ENCODE measurements at regions not wholly inside any gene's neighbourhood (a gene's known extent, or its start where the extent isn't known, plus 50 kb on each side); places are given as distances from the start of the nearest gene placed in this dataset.

GRCh38 chr1:37127254-37127748 lies 93.0 kb upstream of the GRIK3 start:
- ATAC-seq: no peak
- H3K27ac ChIP-seq: no peak overlapping the region
- no peak overlapping the region for H3K4me3 ChIP-seq
- H3K4me1 ChIP-seq: no peaks in the 10 kb centered on the region
- H3K9me3 ChIP-seq: peaks cover 0 to 12% (median 0%) of the 10 kb centered on the region in 3 donors
- peaks cover 27% of the 10 kb centered on the region for H3K27me3 ChIP-seq
- 57 to 70% methylated on average over 1 to 3 of the region's 3 CpGs for WGBS, 2 donors (ENCODE audit: low coverage in 1 of 2)
- TF ChIP-seq POLR2A (IDR thresholded peaks at IDR 0.05) (no peak), EP300 (IDR thresholded peaks at IDR 0.05) (no peak), POLR2AphosphoS5 (IDR thresholded peaks at IDR 0.05) (no peak), CTCF (IDR thresholded peaks at IDR 0.05) (no peak)
- no peaks in the 10 kb centered on the region for H3K36me3 ChIP-seq

- H3K27ac ChIP-seq: no peak overlapping the region
- H3K9me3 ChIP-seq: peaks cover 0 to 4% (median 0%) of the 10 kb centered on the region in 3 donors
- H3K4me3 ChIP-seq: no peak overlapping the region
- peaks cover 35% of the 10 kb centered on the region for H3K27me3 ChIP-seq
- 68 to 82% methylated on average over 4 to 5 of the region's 6 CpGs for WGBS, 2 donors (ENCODE audit: low coverage in 1 of 2)
- ATAC-seq: no peak
- no peaks in the 10 kb centered on the region for H3K36me3 ChIP-seq
- TF ChIP-seq EP300 (IDR thresholded peaks at IDR 0.05) (no peak), POLR2A (IDR thresholded peaks at IDR 0.05) (no peak), CTCF (IDR thresholded peaks at IDR 0.05) (no peak), POLR2AphosphoS5 (IDR thresholded peaks at IDR 0.05) (no peak)
- no peaks in the 10 kb centered on the region for H3K4me1 ChIP-seq
Observed at GRCh38 chr1:37128091-37128490, 93.8 kb upstream of the GRIK3 start.

GRCh38 chr1:37130221-37130948 lies 96.1 kb upstream of the GRIK3 start:
- ATAC-seq: no peak
- TF ChIP-seq CTCF (IDR thresholded peaks at IDR 0.05) (no peak), POLR2AphosphoS5 (IDR thresholded peaks at IDR 0.05) (no peak), POLR2A (IDR thresholded peaks at IDR 0.05) (no peak), EP300 (IDR thresholded peaks at IDR 0.05) (no peak)
- Histone ChIP-seq H3K36me3 (no peaks in the 10 kb centered on the region), H3K4me3 (no peak overlapping the region), H3K27me3 (peaks cover 57% of the 10 kb centered on the region), H3K4me1 (no peaks in the 10 kb centered on the region), H3K9me3 (no peaks in the 10 kb centered on the region), H3K27ac (no peak overlapping the region)
- 44 to 47% methylated on average over 3 to 5 of the region's 5 CpGs for WGBS, 2 donors (ENCODE audit: low coverage in 1 of 2)

GRCh38 chr1:37131281-37131680 lies 97.0 kb upstream of the GRIK3 start:
- TF ChIP-seq EP300 (IDR thresholded peaks at IDR 0.05) (no peak), POLR2A (IDR thresholded peaks at IDR 0.05) (no peak), POLR2AphosphoS5 (IDR thresholded peaks at IDR 0.05) (no peak), CTCF (IDR thresholded peaks at IDR 0.05) (no peak)
- Histone ChIP-seq H3K36me3 (no peaks in the 10 kb centered on the region), H3K4me3 (no peak overlapping the region), H3K27ac (no peak overlapping the region), H3K27me3 (peaks cover 66% of the 10 kb centered on the region), H3K4me1 (no peaks in the 10 kb centered on the region), H3K9me3 (no peaks in the 10 kb centered on the region)
- 58 to 83% methylated on average over 4 to 5 of the region's 5 CpGs for WGBS, 2 donors (ENCODE audit: low coverage in 1 of 2)
- no peak for ATAC-seq
